ENCODE measurements at regions not wholly inside any gene's neighbourhood (a gene's known extent, or its start where the extent isn't known, plus 50 kb on each side); places are given as distances from the start of the nearest gene placed in this dataset.

- no peak for TF ChIP-seq EP300 (IDR thresholded peaks at IDR 0.05; ENCODE audit: borderline replicate concordance in 1 of 2, low read depth in 2 of 2, low read length in 2 of 2)
- no peak for TF ChIP-seq BCL11A (IDR thresholded peaks at IDR 0.05; ENCODE audit: low read depth in 2 of 2, low read length in 2 of 2)
- no peak for TF ChIP-seq SP1 (IDR thresholded peaks at IDR 0.05; ENCODE audit: low read depth, low read length)
- no peak for TF ChIP-seq ZNF274 (IDR thresholded peaks at IDR 0.05; ENCODE audit: borderline replicate concordance, extremely low read depth, low read length)
- no peak for TF ChIP-seq EZH2 (IDR thresholded peaks at IDR 0.05; ENCODE audit: low read depth, low read length, severe bottlenecking)
- no peak for TF ChIP-seq BRCA1 (IDR thresholded peaks at IDR 0.05; ENCODE audit: low read depth, low read length)
These were observed 97.7 kb upstream of the SLC4A7 start (continued) for GRCh38 chr3:27581852-27582251.

Measured in H1 (cell line).